GM21526 (cell line): ENCODE measurements at regions not wholly inside any gene's neighbourhood (a gene's known extent, or its start where the extent isn't known, plus 50 kb on each side); places are given as distances from the start of the nearest gene placed in this dataset.
A peak's percentile ranks its signal among the peaks of the same experiment; 100 is the strongest.

Experiments used
- ATAC-seq: cut with Tn5 transposase; IDR thresholded peaks from one replicate; pipeline ENCODE4 v1.9.1; 2021; ENCODE audit warnings: moderate library complexity; ENCODE audit not compliant: unreplicated experiment, low FRiP score

GRCh38 chr7:19463581-19463980 lies 245.3 kb downstream of the POLR1F start:
- no peak for ATAC-seq

GRCh38 chr7:19455623-19456022 lies 253.2 kb downstream of the POLR1F start:
- ATAC-seq: no peak

- ATAC-seq: no peak
These were observed 260.7 kb downstream of the POLR1F start for GRCh38 chr7:19448091-19448490.

GRCh38 chr7:19442016-19442785 lies 266.6 kb downstream of the POLR1F start:
- ATAC-seq: no peak

GRCh38 chr7:19439517-19439916 lies 269.3 kb downstream of the POLR1F start:
- ATAC-seq: no peak

- ATAC-seq: no peak
These were observed 271.4 kb downstream of the POLR1F start for GRCh38 chr7:19437446-19437845.

GRCh38 chr7:19427944-19428343 lies 280.9 kb downstream of the POLR1F start:
- ATAC-seq: no peak

- no peak for ATAC-seq
These were observed 276.6 kb upstream of the FERD3L start for GRCh38 chr7:19421861-19422260.

GRCh38 chr7:19417231-19417630 lies 272.0 kb upstream of the FERD3L start:
- ATAC-seq: no peak

- no peak for ATAC-seq
These were observed 269.9 kb upstream of the FERD3L start for GRCh38 chr7:19415123-19415522.

- ATAC-seq: no peak
These were observed 268.3 kb upstream of the FERD3L start for GRCh38 chr7:19413443-19413965.

GRCh38 chr7:19410691-19411090 lies 265.5 kb upstream of the FERD3L start:
- ATAC-seq: no peak

GRCh38 chr7:19410106-19410505 lies 264.9 kb upstream of the FERD3L start:
- no peak for ATAC-seq

- ATAC-seq: no peak
These were observed 263.5 kb upstream of the FERD3L start for GRCh38 chr7:19408706-19409220.

GRCh38 chr7:19407270-19407669 lies 262.0 kb upstream of the FERD3L start:
- ATAC-seq: no peak

- ATAC-seq: no peak
These were observed 260.3 kb upstream of the FERD3L start for GRCh38 chr7:19405541-19405940.

- ATAC-seq: no peak
These were observed 259.7 kb upstream of the FERD3L start for GRCh38 chr7:19404912-19405329.

GRCh38 chr7:19403691-19404090 lies 258.5 kb upstream of the FERD3L start:
- ATAC-seq: no peak

GRCh38 chr7:19401461-19401860 lies 256.2 kb upstream of the FERD3L start:
- ATAC-seq: no peak

GRCh38 chr7:19400758-19401254 lies 255.6 kb upstream of the FERD3L start:
- ATAC-seq: no peak

GRCh38 chr7:19397911-19398310 lies 252.7 kb upstream of the FERD3L start:
- peak; percentile 87 for ATAC-seq

- ATAC-seq: no peak
These were observed 247.0 kb upstream of the FERD3L start for GRCh38 chr7:19392246-19392645.
